Activated CD4-positive, alpha-beta T cell treated with anti-CD3 and anti-CD28 coated beads for 36 hours (primary cell): ENCODE measurements at regions not wholly inside any gene's neighbourhood (a gene's known extent, or its start where the extent isn't known, plus 50 kb on each side); places are given as distances from the start of the nearest gene placed in this dataset.

Experiments used
- ATAC-seq: fragments of 200-7000 bp; cut with Tn5 transposase; one replicate; pipeline ENCODE4 v1.10.0; 2021; ENCODE audit warnings: mild to moderate bottlenecking, moderate library complexity
- CTCF ChIA-PET: fragments of 350-600 bp; sonication (Branson Sonifier 250); formaldehyde crosslinking; loops from one replicate; lab custom pipeline; 2021; ENCODE audit warnings: antibody characterized with exemption; lab: Charles Lee
- POLR2A ChIA-PET: fragments of 350-600 bp; sonication (Branson Sonifier 250); formaldehyde crosslinking; loops from one replicate; lab custom pipeline; 2021; ENCODE audit warnings: antibody characterized with exemption, inconsistent platforms; lab: Charles Lee
- DNase-seq: peaks from one replicate; pipeline ENCODE4 v3.0.0-alpha.2; 2020
- H3K27ac Mint-ChIP-seq: one replicate; pipeline ENCODE4 v1.8.0; 2021; ENCODE audit warnings: mixed read lengths
- H3K27me3 Mint-ChIP-seq: one replicate; pipeline ENCODE4 v1.8.0; 2021; ENCODE audit warnings: mixed read lengths
- H3K36me3 Mint-ChIP-seq: one replicate; pipeline ENCODE4 v1.8.0; 2021; ENCODE audit warnings: low read depth, mixed read lengths
- H3K4me1 Mint-ChIP-seq: one replicate; pipeline ENCODE4 v1.8.0; 2021; ENCODE audit warnings: mixed read lengths
- H3K4me3 Mint-ChIP-seq: one replicate; pipeline ENCODE4 v1.8.0; 2021; ENCODE audit warnings: mild to moderate bottlenecking, moderate library complexity, mixed read lengths
- H3K9me3 Mint-ChIP-seq: one replicate; pipeline ENCODE4 v1.8.0; 2021; ENCODE audit warnings: low read depth, mixed read lengths
- intact Hi-C, 2 experiments: fragments of 100-400 bp; cut with DNase I in 1 of 2; cut with micrococcal nuclease in 1 of 2; formaldehyde crosslinking; loops; one replicate each; pipeline versions ENCODE4 v1.14.2 to v1.15.1; 2022 to 2024; cut with DNase I, micrococcal nuclease

- intact Hi-C loops = loop anchor here (5.0 to 10.0 kb wide), 2 partner anchors 215 to 217 kb away; no protein-coding TSS in a partner anchor
- no peak overlapping the region for H3K27ac Mint-ChIP-seq
- ChIA-PET CTCF (interaction anchor here (0.6 kb wide), 1 partner anchor 215 kb away, joined by 3 read pairs; no protein-coding TSS in a partner anchor), POLR2A (no interaction called here)
- no peak overlapping the region for H3K4me3 Mint-ChIP-seq
- no peaks in the 10 kb centered on the region for H3K27me3 Mint-ChIP-seq
- no peaks in the 10 kb centered on the region for H3K9me3 Mint-ChIP-seq
- no peaks in the 10 kb centered on the region for H3K4me1 Mint-ChIP-seq
- no peaks in the 10 kb centered on the region for H3K36me3 Mint-ChIP-seq
- DNase-seq = no peak
- ATAC-seq = no peak
Measured at GRCh38 chr2:10217489-10218435, 84.9 kb upstream of the HPCAL1 start.

GRCh38 chr2:10220045-10220901, 82.4 kb upstream of the HPCAL1 start:
- ChIA-PET CTCF (no interaction called here), POLR2A (no interaction called here)
- Mint-ChIP-seq H3K27me3 (no peaks in the 10 kb centered on the region), H3K4me1 (no peaks in the 10 kb centered on the region), H3K4me3 (no peak overlapping the region), H3K36me3 (no peaks in the 10 kb centered on the region), H3K27ac (no peak overlapping the region), H3K9me3 (no peaks in the 10 kb centered on the region)
- ATAC-seq (no peak), DNase-seq (no peak)
- intact Hi-C loops = no loop called here

GRCh38 chr2:10220902-10221391, 81.8 kb upstream of the HPCAL1 start:
- H3K4me1 Mint-ChIP-seq = no peaks in the 10 kb centered on the region
- POLR2A ChIA-PET = no interaction called here
- no peaks in the 10 kb centered on the region for H3K9me3 Mint-ChIP-seq
- intact Hi-C loops = no loop called here
- CTCF ChIA-PET = no interaction called here
- no peak overlapping the region for H3K4me3 Mint-ChIP-seq
- no peaks in the 10 kb centered on the region for H3K36me3 Mint-ChIP-seq
- no peak for DNase-seq
- ATAC-seq = no peak
- no peak overlapping the region for H3K27ac Mint-ChIP-seq
- no peaks in the 10 kb centered on the region for H3K27me3 Mint-ChIP-seq

GRCh38 chr2:10221443-10221842, 81.3 kb upstream of the HPCAL1 start:
- Mint-ChIP-seq H3K27ac (no peak overlapping the region), H3K4me1 (no peaks in the 10 kb centered on the region), H3K36me3 (no peaks in the 10 kb centered on the region), H3K27me3 (no peaks in the 10 kb centered on the region), H3K4me3 (no peak overlapping the region), H3K9me3 (no peaks in the 10 kb centered on the region)
- no peak for DNase-seq
- no peak for ATAC-seq
- intact Hi-C loops = no loop called here
- ChIA-PET CTCF (no interaction called here), POLR2A (no interaction called here)

- ATAC-seq = no peak
- Mint-ChIP-seq H3K27ac (no peak overlapping the region), H3K4me3 (no peak overlapping the region), H3K27me3 (no peaks in the 10 kb centered on the region), H3K36me3 (no peaks in the 10 kb centered on the region), H3K9me3 (no peaks in the 10 kb centered on the region), H3K4me1 (no peaks in the 10 kb centered on the region)
- intact Hi-C loops = no loop called here
- ChIA-PET CTCF (no interaction called here), POLR2A (no interaction called here)
- no peak for DNase-seq
Measured at GRCh38 chr2:10221976-10222870, 80.5 kb upstream of the HPCAL1 start.

- ATAC-seq (no peak), DNase-seq (no peak)
- Mint-ChIP-seq H3K9me3 (no peaks in the 10 kb centered on the region), H3K4me1 (no peaks in the 10 kb centered on the region), H3K36me3 (no peaks in the 10 kb centered on the region), H3K27ac (no peak overlapping the region), H3K4me3 (no peak overlapping the region), H3K27me3 (no peaks in the 10 kb centered on the region)
- intact Hi-C loops = no loop called here
- ChIA-PET CTCF (no interaction called here), POLR2A (no interaction called here)
Measured at GRCh38 chr2:10223471-10223870, 79.2 kb upstream of the HPCAL1 start.

- intact Hi-C loops = no loop called here
- H3K4me3 Mint-ChIP-seq = no peak overlapping the region
- ATAC-seq = no peak
Measured at GRCh38 chr2:10223932-10224720, 78.6 kb upstream of the HPCAL1 start.

GRCh38 chr2:10224734-10225133, 78.0 kb upstream of the HPCAL1 start:
- Mint-ChIP-seq H3K4me1 (no peaks in the 10 kb centered on the region), H3K36me3 (no peaks in the 10 kb centered on the region), H3K4me3 (no peak overlapping the region), H3K27me3 (no peaks in the 10 kb centered on the region), H3K9me3 (no peaks in the 10 kb centered on the region), H3K27ac (no peak overlapping the region)
- ChIA-PET CTCF (no interaction called here), POLR2A (no interaction called here)
- no peak for ATAC-seq
- no peak for DNase-seq
- intact Hi-C loops = no loop called here

More at GRCh38 chr2:10223932-10224720, 78.6 kb upstream of the HPCAL1 start:
- ChIA-PET CTCF (no interaction called here), POLR2A (no interaction called here)
- Mint-ChIP-seq H3K27ac (no peak overlapping the region), H3K4me1 (no peaks in the 10 kb centered on the region), H3K27me3 (no peaks in the 10 kb centered on the region), H3K36me3 (no peaks in the 10 kb centered on the region), H3K9me3 (no peaks in the 10 kb centered on the region)
- DNase-seq = no peak

- CTCF ChIA-PET = interaction anchor here (1.2 kb wide), 1 partner anchor 183 kb away, joined by 5 read pairs; no protein-coding TSS in a partner anchor
- ATAC-seq (no peak), DNase-seq (no peak)
- H3K27ac Mint-ChIP-seq = no peak overlapping the region
- no peaks in the 10 kb centered on the region for H3K4me1 Mint-ChIP-seq
- POLR2A ChIA-PET = no interaction called here
- H3K9me3 Mint-ChIP-seq = no peaks in the 10 kb centered on the region
- no peaks in the 10 kb centered on the region for H3K27me3 Mint-ChIP-seq
- H3K4me3 Mint-ChIP-seq = no peak overlapping the region
- intact Hi-C loops = no loop called here
- H3K36me3 Mint-ChIP-seq = no peaks in the 10 kb centered on the region
Measured at GRCh38 chr2:10225291-10226037, 77.2 kb upstream of the HPCAL1 start.
